SK-N-SH (cell line): ENCODE measurements at regions not wholly inside any gene's neighbourhood (a gene's known extent, or its start where the extent isn't known, plus 50 kb on each side); places are given as distances from the start of the nearest gene placed in this dataset.

Experiments
- CTCF ChIA-PET: fragments of 300-600, 350-600 bp; formaldehyde crosslinking; extraction: SDS; loops from one replicate; lab custom pipeline; 2021; lab: Yijun Ruan, JAX
- POLR2A ChIA-PET: fragments of 350-600 bp; sonication (Branson Sonifier 250); formaldehyde crosslinking; extraction: SDS; loops from one replicate; lab custom pipeline; 2020; ENCODE audit warnings: antibody characterized with exemption, inconsistent platforms; lab: Yijun Ruan, JAX
- DNase-seq: peaks from one replicate; pipeline ENCODE4 v3.0.0; 2012
- H2AFZ ChIP-seq: fragments of 200-600 bp; sonication (generic); 2 replicates; pipeline ENCODE4 v1.8.1; 2016; ENCODE audit warnings: antibody characterized with exemption, mild to moderate bottlenecking, low read depth
- H3F3A ChIP-seq: fragments of 200-600 bp; sonication (generic); replicated peaks from 2 replicates; pipeline ENCODE3; 2016; ENCODE audit warnings: antibody characterized with exemption, mild to moderate bottlenecking; ENCODE audit not compliant: insufficient read depth
- H3K27ac ChIP-seq, 2 experiments: fragments of 200-500 bp in 1 of 2; fragments of 200-600 bp in 1 of 2; sonication (Bioruptor generic) in 1 of 2; sonication (generic), shearing (Covaris generic) in 1 of 2; 2 replicates each; pipeline versions ENCODE4 v1.5.1 to v1.6.1; 2014 to 2016; ENCODE audit warnings: low read depth in 2 of 2, inconsistent platforms in 1 of 2, low read length in 1 of 2, mild to moderate bottlenecking in 1 of 2, mixed read lengths in 1 of 2
- H3K27me3 ChIP-seq: fragments of 200-600 bp; sonication (generic), shearing (Covaris generic); 2 replicates; pipeline ENCODE4 v1.6.1; 2016; ENCODE audit warnings: mixed run types; ENCODE audit not compliant: insufficient read depth
- H3K36me3 ChIP-seq, 2 experiments: fragments of 200-500 bp in 1 of 2; fragments of 200-600 bp in 1 of 2; sonication (Bioruptor generic) in 1 of 2; sonication (generic) in 1 of 2; replicated peaks in 1 of 2; 2 replicates each; pipeline versions ENCODE3 to v1.5.1; 2014 to 2016; ENCODE audit warnings: low read length in 1 of 2, mild to moderate bottlenecking in 1 of 2; ENCODE audit not compliant: insufficient read depth in 2 of 2, control insufficient read depth in 1 of 2
- H3K4me1 ChIP-seq, 2 experiments: fragments of 200-500 bp in 1 of 2; fragments of 200-600 bp in 1 of 2; sonication (Bioruptor generic) in 1 of 2; sonication (generic), shearing (Covaris generic) in 1 of 2; 2 replicates each; pipeline versions ENCODE4 v1.5.1 to v1.6.1; 2014 to 2016; ENCODE audit warnings: low read depth in 1 of 2, low read length in 1 of 2, mixed run types in 1 of 2; ENCODE audit not compliant: insufficient read depth in 2 of 2, control insufficient read depth in 1 of 2
- H3K4me2 ChIP-seq: fragments of 200-600 bp; sonication (generic), shearing (Covaris generic); 2 replicates; pipeline ENCODE4 v1.6.1; 2017; ENCODE audit warnings: mixed run types
- H3K4me3 ChIP-seq, 2 experiments: fragments of 200-500 bp in 1 of 2; fragments of 200-600 bp in 1 of 2; sonication (Bioruptor generic) in 1 of 2; sonication (generic), shearing (Covaris generic) in 1 of 2; 2 replicates each; pipeline versions ENCODE4 v1.5.1 to v1.8.1; 2014 to 2016; ENCODE audit warnings: low read depth in 2 of 2, inconsistent platforms in 1 of 2, low read length in 1 of 2, mild to moderate bottlenecking in 1 of 2, mixed read lengths in 1 of 2, moderate library complexity in 1 of 2
- H3K79me2 ChIP-seq: fragments of 200-600 bp; sonication (generic); 2 replicates; pipeline ENCODE4 v1.8.1; 2017; ENCODE audit warnings: mild to moderate bottlenecking; ENCODE audit not compliant: insufficient read depth
- H3K9ac ChIP-seq: fragments of 200-600 bp; sonication (generic); 2 replicates; pipeline ENCODE4 v1.6.1; 2017; ENCODE audit warnings: mixed run types
- H3K9me2 ChIP-seq: fragments of 200-600 bp; sonication (generic); 2 replicates; pipeline ENCODE4 v1.6.1; 2017; ENCODE audit warnings: mixed run types
- H3K9me3 ChIP-seq: fragments of 200-600 bp; sonication (generic); 2 replicates; pipeline ENCODE4 v1.6.1; 2017; ENCODE audit warnings: mixed run types, mild to moderate bottlenecking, moderate library complexity
- H4K20me1 ChIP-seq: fragments of 200-600 bp; sonication (generic); 2 replicates; pipeline ENCODE4 v1.6.1; 2017; ENCODE audit warnings: mild to moderate bottlenecking, mixed run types; ENCODE audit not compliant: insufficient read depth
- ELF1 ChIP-seq: IDR thresholded peaks from 2 replicates; pipeline ENCODE4 v1.4.0; 2012
- EP300 ChIP-seq, 2 experiments: IDR thresholded peaks; 2 replicates each; pipeline versions ENCODE4 v1.4.0 to v1.6.1; 2012; ENCODE audit warnings: borderline replicate concordance in 1 of 2, low read depth in 1 of 2, low read length in 1 of 2
- EZH2phosphoT487 ChIP-seq: fragments of 200-600 bp; sonication (generic); IDR thresholded peaks from 2 replicates; pipeline ENCODE4 v1.6.1; 2017; ENCODE audit warnings: low read depth, mixed run types, mild to moderate bottlenecking, antibody characterized with exemption, moderate library complexity, borderline replicate concordance
- FOSL2 ChIP-seq: IDR thresholded peaks from 2 replicates; pipeline ENCODE4 v1.4.0; 2012; ENCODE audit warnings: low read depth, mild to moderate bottlenecking, moderate library complexity, borderline replicate concordance
- FOXJ3 ChIP-seq: sonication (generic); formaldehyde crosslinking; IDR thresholded peaks from 2 replicates; pipeline ENCODE4 v1.5.1; 2020; ENCODE audit warnings: mild to moderate bottlenecking, missing genetic modification reagents
- FOXM1 ChIP-seq: IDR thresholded peaks from 2 replicates; pipeline ENCODE4 v1.4.0; 2012; ENCODE audit warnings: low read depth, mild to moderate bottlenecking
- GABPA ChIP-seq: IDR thresholded peaks from 2 replicates; pipeline ENCODE4 v1.4.0; 2012; ENCODE audit warnings: low read depth, mild to moderate bottlenecking
- IRF3 ChIP-seq: fragments of 150-350 bp; IDR thresholded peaks from 2 replicates; pipeline ENCODE4 v1.6.1; 2016; ENCODE audit warnings: mild to moderate bottlenecking, low read depth, low read length
- JUND ChIP-seq: IDR thresholded peaks from 2 replicates; pipeline ENCODE4 v1.4.0; 2012
- MAX ChIP-seq: IDR thresholded peaks from 2 replicates; pipeline ENCODE4 v1.4.0; 2012; ENCODE audit warnings: low read depth
- PBX3 ChIP-seq: IDR thresholded peaks from 2 replicates; pipeline ENCODE4; 2012
- POLR2AphosphoS5 ChIP-seq: IDR thresholded peaks from 2 replicates; pipeline ENCODE4 v1.6.1; 2012; ENCODE audit warnings: low read depth, low read length
- RCOR1 ChIP-seq: fragments of 150-350 bp; IDR thresholded peaks from 2 replicates; pipeline ENCODE4 v1.6.1; 2017; ENCODE audit warnings: antibody characterized with exemption, low read length
- YY1 ChIP-seq: IDR thresholded peaks from 2 replicates; pipeline ENCODE4 v1.4.0; 2012; ENCODE audit warnings: low read depth, mild to moderate bottlenecking
- WGBS: methylation state at CpG from one replicate; pipeline ENCODE4 v1.1.6; 2017; ENCODE audit warnings: low lambda C conversion rate; 5-methylcytosine and 5-hydroxymethylcytosine counted together

GRCh38 chr5:82354543-82354942, 76.4 kb upstream of the RPS23 start:
- H3K9ac ChIP-seq: no peak overlapping the region
- H4K20me1 ChIP-seq: no peaks in the 10 kb centered on the region
- DNase-seq: no peak
- no peaks in the 10 kb centered on the region for H3K79me2 ChIP-seq
- no peaks in the 10 kb centered on the region for H3K27me3 ChIP-seq
- H3K4me3 ChIP-seq: no peak overlapping the region
- 93% methylated on average over 2 of the region's 2 CpGs for WGBS
- no peak overlapping the region for H3K27ac ChIP-seq
- H3F3A ChIP-seq: peaks cover 24% of the 10 kb centered on the region
- H3K9me3 ChIP-seq: no peaks in the 10 kb centered on the region
- TF ChIP-seq EP300 (IDR thresholded peaks at IDR 0.05; ENCODE audit: borderline replicate concordance in 1 of 2, low read depth in 1 of 2, low read length in 1 of 2): no peak
- TF ChIP-seq EZH2phosphoT487: no peak
- no peak for TF ChIP-seq GABPA
- no peak for TF ChIP-seq YY1
- TF ChIP-seq JUND: no peak
- TF ChIP-seq ELF1: no peak
- TF ChIP-seq RCOR1: no peak
- ChIA-PET CTCF (interaction anchor here (1.3 to 2.3 kb wide), 3 partner anchors 10 to 1209 kb away, joined by 3 to 4 read pairs (median 3); no protein-coding TSS in a partner anchor), POLR2A (no interaction called here)
- no peak overlapping the region for H2AFZ ChIP-seq
- no peaks in the 10 kb centered on the region for H3K36me3 ChIP-seq
- no peaks in the 10 kb centered on the region for H3K9me2 ChIP-seq
- H3K4me2 ChIP-seq: no peak overlapping the region
- peaks cover 0 to 15% of the 10 kb centered on the region in 2 experiments; a peak in 2 of 4 replicates for H3K4me1 ChIP-seq

GRCh38 chr5:82353522-82353921, 75.4 kb upstream of the RPS23 start:
- Histone ChIP-seq H3K4me3 (no peak overlapping the region), H3K27ac (no peak overlapping the region), H3K27me3 (no peaks in the 10 kb centered on the region), H3K4me2 (no peak overlapping the region), H3K79me2 (no peaks in the 10 kb centered on the region), H3K9ac (no peak overlapping the region), H2AFZ (no peak overlapping the region), H3K4me1 (peaks cover 0 to 22% of the 10 kb centered on the region in 2 experiments; a peak in 2 of 4 replicates), H3K9me3 (no peaks in the 10 kb centered on the region), H3F3A (peaks cover 23% of the 10 kb centered on the region), H4K20me1 (no peaks in the 10 kb centered on the region), H3K9me2 (no peaks in the 10 kb centered on the region), H3K36me3 (no peaks in the 10 kb centered on the region)
- 99% methylated on average over 3 of the region's 3 CpGs for WGBS
- CTCF ChIA-PET: interaction anchor here (0.9 to 5.7 kb wide), 9 partner anchors 9 to 1208 kb away, joined by 3 to 51 read pairs (median 10); partner anchors contain the start of gene VCAN
- TF ChIP-seq FOXM1 (no peak), RCOR1 (no peak), MAX (no peak), POLR2AphosphoS5 (no peak), FOSL2 (no peak), PBX3 (no peak), EP300 (IDR thresholded peaks at IDR 0.05; ENCODE audit: borderline replicate concordance in 1 of 2, low read depth in 1 of 2, low read length in 1 of 2) (no peak), FOXJ3 (no peak), IRF3 (no peak), GABPA (no peak)
- POLR2A ChIA-PET: no interaction called here
- DNase-seq: no peak
